ENCODE measurements at regions not wholly inside any gene's neighbourhood (a gene's known extent, or its start where the extent isn't known, plus 50 kb on each side); places are given as distances from the start of the nearest gene placed in this dataset.

DNA sequence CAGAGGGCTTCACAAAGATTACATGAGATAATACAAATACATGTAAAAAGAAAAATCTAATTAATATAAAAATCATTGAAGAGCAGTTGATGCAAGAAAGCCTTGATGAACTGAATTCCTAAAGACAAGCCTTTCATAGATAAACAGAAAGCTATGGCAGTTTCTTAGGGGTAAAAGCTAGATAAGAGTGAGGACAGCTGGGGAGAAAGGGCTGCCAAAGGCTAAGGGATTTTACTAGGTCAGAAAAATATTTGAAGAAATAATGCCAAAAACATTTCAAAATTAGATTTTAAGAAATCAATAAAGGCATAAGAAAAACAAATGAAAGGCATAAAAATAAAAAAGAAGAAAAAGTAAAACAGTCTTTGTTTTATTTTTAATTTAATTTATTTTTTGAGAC lies 107.9 kb upstream of the ZNF366 start:
- DNase-seq = no peak

GRCh38 chr5:72613515-72613914 lies 106.3 kb upstream of the ZNF366 start:
- DNase-seq = no peak

DNA sequence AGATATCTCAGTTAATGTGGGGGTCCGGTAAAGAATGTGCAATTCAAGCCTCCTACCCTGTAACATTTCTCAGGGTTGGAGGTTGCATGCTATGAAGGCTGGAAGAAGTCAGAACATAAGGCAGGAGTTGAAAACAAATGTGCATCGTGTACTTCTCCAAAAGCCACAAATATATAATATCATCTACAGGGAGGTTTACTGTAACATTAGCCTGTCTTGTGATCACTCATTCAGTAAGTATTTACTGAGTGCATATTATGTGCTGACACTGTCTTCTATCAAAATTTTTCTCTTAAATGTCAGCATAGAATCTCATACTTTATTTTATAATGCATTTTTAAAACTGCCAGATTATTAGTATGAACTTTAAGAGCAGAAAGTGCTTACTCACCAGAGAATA lies 105.6 kb upstream of the ZNF366 start:
- DNase-seq = no peak

DNA sequence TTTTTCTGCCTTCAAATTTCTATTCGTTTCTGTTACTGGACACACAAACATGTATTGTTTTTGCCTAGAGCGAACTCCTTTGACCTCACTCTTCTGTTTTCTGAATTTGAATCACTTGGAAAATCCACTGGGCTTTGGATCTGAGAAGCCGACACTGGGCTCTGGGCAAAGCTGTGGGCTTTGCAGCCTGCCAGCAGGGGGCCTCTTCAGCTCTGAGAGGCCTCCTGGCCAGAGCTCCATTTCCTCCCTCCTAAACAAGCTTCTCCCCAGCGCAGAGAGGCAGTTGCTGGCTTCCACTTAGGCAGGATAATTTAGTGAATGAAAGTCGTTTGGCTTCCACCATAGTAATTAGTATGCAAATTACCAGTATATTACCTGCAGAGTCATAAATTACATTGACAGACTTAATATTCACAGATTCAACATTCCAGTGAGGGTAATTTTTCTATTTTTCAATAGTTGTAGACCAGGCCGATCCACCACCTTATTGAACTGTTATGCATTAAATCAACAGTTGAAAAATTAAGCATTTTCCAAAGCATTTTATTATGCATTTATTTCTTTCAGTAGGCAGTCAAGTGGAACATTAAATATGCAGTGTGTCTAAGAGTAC lies 104.0 kb upstream of the ZNF366 start:
- peak; percentile 76 for DNase-seq

DNA sequence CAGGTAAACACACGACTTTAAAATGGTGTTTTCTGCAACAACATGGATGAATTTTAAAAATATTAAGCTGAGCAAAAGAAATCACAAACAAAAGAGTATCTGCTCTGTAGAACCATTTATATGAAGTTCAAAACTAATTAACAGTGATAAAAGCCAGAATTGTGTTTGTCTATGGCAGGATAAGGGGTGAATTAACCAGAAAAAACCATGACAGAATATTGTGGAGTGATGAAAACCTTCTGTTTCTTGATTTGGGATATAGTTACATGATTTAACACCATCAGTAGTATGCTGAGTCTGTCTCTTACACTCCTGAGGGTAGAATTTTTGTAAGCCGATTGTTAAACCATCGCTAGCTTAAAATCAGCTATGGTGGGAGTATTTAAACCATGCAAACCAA lies 101.7 kb upstream of the ZNF366 start:
- DNase-seq = no peak

- peak; percentile 89 for DNase-seq
Observed at GRCh38 chr5:72608297-72608696, 101.1 kb upstream of the ZNF366 start.

DNA sequence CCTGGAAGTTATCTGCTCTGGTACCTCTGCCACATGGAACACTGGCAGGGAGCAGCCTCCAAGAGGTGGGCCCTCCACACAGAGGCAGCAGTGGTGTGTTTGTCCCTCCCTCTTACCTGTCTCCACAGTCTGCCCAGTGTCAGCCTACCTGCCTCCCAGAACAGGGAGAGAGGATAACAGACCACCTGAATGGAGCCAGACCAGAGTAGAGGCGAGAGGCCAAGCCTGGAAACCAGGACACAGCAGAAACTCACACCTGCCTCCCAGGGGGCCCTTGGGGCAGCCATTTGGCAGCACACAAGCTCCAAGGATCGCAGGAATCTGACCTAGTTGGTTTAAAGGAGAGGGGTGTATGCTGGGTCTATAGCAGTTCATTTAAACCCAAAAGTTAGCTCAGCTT lies 100.2 kb upstream of the ZNF366 start:
- no peak for DNase-seq

DNA sequence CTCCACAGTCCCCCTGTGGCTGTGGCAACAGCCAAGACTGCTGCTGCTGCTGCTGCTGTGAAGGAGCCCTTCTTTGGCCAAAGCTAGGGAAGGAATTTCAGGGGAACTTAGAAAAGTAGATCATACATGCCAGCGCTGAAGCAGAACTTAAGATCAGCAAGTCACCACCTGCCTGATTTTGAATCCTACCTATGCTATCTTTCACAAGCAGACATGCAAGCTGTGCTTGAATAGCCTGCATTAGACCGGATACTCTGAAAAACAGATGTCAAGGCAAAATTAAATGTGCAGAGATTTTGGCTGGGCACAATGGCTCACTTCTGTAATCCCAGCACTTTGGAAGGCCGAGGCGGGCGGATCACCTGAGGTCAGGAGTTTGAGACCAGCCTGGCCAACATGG lies 99.3 kb upstream of the ZNF366 start:
- DNase-seq = no peak

GRCh38 chr5:72605632-72606031 lies 98.4 kb upstream of the ZNF366 start:
- no peak for DNase-seq

- no peak for DNase-seq
Observed at GRCh38 chr5:72604798-72605154, 97.6 kb upstream of the ZNF366 start.

- DNase-seq = peak; percentile 44
Observed at GRCh38 chr5:72604111-72604797, 97.0 kb upstream of the ZNF366 start.

DNA sequence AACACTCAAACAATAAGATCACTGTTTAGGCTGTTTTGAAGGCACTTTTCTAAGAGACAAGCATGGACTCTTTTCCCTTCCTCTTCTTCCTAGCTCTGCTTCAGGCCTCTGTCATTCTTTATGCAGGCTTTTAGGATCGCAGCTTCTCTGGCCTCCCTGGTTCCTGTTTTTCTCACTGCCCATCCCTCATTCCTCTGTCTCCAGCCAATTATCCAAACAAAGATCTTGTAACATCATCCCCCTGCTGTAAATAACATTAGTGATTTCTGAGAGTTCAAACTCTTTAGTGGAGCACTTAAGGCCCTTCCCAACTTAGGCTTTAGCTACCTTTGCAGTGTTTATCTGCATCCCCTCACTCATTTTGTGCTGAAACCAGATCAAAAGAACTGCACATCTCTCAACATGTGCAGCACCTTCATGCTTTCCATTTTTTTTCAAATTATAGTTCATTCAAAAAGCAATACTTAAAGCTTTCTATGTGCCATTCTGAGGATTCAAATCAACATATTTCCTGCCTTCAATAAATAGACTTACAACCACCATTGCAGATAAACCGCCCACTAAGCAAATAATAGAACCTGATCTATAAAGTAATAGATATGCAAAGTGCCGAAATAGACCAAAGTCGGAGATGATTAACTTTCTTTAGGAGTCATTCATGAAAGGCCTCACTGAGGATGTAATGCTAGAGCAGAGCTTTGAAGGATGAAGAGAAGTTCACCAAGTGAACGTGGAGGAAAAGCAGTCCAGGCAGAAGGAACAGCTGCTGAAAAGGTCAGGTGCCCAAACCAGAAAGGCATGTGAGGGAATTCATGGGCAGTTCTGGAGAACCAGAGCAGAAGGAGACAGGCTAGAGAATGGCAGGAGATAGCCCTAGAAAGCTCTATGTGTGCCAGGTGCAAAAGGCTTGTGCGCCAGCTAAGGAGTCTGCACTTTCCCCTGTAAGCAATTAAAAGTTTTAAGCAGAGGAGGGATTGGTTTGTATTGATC lies 95.8 kb upstream of the ZNF366 start:
- no peak for DNase-seq

GRCh38 chr5:72601861-72602260 lies 94.7 kb upstream of the ZNF366 start:
- DNase-seq = no peak

GRCh38 chr5:72600391-72600981 lies 93.3 kb upstream of the ZNF366 start:
- no peak for DNase-seq

DNA sequence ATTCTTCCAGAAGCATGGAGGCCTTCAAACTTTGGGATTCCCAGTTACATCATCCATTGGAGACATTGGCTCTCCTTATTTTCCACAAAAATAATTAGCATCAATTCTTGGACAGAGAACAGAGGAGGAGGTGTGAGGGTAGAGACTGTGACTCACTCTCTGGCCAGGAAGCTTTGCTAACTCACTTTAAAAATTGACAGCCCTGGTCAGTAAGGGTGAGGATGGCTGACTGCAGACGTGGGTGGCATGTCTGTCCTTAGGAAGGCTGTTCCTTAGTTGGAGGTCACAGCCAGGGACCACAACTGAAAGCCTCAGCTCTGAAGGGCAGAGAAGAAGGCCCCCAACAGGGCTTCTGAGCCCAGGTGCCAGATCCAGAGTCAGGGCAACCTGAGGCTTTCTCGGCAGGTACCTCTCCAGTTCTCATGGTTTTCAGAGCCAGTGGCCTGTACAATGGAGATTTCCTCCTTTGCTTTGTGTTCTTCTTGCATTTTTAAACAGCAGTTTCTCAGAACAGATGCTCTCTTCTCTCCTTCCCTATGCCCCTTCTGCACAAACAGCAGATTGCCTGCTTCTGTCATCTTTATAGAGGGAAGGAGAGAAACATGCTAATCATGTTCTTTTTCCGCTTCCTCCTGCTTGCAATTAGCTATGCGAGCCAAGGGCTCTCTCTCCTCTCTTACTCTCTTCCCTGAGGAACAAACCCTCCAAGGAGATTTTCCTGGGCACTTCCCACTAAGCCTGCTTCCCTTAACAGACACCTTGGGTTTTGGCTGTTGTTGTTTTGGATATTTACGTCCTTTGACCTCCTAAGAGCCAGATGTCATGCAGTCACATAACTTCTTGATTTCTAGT lies 92.5 kb upstream of the ZNF366 start:
- no peak for DNase-seq

GRCh38 chr5:72599065-72599433 lies 91.8 kb upstream of the ZNF366 start:
- no peak for DNase-seq

- DNase-seq = no peak
Observed at GRCh38 chr5:72598401-72599064, 91.3 kb upstream of the ZNF366 start.

DNA sequence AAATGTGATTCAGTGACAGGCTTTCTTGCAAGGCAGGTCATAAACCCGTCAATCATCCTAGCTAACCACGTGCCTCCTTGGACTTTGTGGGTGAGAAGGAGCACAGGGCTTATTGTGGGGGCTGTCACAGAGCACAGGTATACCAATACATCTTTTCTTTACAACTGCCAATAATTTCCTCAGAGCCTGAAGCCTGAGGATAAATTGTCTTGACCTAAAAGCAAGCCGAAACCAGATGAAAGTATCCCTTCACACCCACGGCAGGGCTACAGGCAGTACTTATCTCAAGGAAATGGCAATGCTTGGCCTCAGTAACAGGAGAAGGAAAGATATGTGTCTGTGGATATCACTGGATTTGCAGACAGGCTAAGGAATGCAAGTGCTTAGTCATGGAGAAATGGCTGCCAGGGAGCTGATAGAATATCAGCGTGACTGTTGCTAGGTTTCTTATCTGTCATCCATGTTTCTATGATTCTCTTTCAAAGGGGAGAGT lies 90.3 kb upstream of the ZNF366 start:
- no peak for DNase-seq

DNA sequence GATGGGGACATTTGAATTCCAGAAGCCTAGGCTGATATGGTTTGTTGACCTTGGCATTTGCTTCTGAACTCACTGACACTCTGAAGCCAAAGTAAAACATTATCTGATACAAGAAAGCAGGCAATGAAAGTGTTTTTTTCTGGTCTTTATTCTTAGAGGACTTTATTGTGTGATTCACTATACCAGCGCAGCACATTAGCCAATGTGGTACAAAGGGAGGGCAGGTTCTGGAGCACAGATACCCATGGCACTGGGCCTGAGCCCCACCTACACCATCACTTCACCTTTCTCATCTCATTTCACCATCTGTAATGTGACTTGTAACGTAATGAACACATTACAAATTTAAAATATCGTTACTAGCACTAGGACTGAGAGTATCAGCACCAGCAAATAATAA lies 89.7 kb upstream of the ZNF366 start:
- no peak for DNase-seq

- DNase-seq = no peak
Observed at GRCh38 chr5:72588640-72589039, 81.4 kb upstream of the ZNF366 start.

DNA sequence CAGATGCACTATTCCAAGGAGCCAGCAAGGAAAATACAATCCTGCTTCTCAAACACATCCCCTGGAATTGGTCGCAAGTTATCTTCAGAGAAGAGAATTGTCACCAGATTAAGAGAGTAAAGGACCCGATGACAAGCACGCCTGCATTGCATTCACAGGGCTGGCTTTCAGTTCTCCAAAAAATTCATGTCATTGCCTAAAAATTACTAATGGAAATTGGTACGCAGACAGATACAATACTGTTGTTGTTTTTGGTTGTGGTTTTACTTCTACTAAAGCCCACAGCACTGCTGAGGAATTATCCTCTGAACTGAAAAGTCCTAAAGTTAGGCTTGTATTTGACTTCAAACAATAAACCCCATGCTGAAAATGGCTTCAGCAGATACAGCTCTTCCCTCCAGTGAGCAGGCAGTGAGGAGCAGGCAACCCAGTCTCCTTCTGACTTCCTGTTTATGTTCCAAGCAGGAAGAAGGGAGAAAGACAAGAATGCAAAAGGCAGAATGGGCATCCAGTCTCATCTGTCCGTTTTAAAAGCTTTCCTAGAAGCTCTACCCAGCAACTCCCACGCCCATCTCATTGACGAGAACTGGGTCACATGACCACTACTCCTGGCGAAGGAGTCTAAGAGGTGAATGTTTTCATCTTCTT lies 80.6 kb upstream of the ZNF366 start:
- no peak for DNase-seq
